ENCODE measurements at regions not wholly inside any gene's neighbourhood (a gene's known extent, or its start where the extent isn't known, plus 50 kb on each side); places are given as distances from the start of the nearest gene placed in this dataset.

DNA sequence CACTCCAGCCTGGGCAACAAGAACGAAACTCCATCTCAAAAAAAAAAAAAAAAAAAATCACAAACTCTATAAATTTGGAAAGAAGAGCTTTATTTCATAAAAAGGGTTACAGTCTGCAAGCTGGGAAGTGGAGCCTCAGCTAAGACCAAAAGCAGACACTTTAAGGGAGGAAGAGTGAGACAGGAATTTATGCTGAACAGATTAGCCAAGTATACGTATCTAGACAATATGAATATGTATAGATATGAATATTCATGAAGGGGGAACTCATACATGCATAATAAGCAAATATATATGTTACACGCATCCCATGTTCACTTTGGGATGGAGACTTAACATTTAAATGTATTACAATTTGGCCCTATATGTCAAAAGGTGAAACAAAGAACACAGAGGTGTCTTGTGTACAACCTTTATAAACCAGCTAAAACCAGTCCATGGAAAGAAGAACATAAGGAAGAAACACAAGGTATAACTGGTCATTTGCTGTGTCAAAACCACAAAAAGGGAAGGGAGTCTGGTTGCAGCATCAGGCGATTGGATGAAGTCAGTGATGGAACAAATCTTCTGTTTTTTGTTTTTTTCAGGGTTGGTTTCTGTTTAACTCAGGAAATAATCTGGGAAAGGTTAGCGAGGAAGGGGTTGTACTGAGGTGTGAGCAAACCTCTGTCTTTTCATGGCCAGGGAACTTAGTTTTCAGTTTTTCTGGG is 130.0 kb upstream of the MAOA start:
- no peak for DNase-seq

DNA sequence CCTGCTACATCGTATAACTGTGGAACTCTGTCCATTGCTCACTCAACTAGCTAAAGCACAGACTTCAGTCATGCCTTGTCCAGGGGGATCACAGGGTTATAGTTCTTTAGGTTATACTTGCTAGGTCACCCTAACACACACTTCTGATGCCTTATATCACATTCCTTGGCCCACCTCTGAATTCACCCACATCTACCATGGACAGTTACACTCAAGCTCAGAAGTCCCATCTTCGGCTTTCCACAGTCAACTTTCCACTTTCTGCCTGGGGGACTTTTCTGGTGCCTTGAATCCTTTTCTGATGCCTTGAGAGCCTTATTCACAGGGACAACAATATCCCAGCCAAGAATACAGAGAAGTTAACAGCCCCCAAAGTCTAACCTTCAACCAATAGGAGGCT is 129.2 kb upstream of the MAOA start:
- no peak for DNase-seq

DNA sequence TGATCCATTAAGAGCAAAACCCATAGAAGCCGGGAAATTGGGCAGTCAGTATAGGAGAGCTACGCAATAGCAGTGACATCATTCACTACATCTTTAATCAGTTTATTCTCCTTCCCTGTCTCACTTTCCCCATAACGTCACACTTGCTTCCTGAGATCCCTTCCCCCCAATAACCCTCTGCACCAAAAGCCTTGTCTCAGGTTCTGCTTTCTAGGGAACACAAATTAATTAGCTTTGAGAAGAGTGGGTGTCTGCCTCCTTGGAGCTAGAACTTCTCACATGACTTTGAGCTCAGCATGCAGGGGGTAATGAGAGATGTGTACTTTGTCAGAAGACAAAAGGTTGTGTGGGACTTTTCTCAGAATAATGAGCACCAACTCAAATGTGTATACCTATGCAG is 128.3 kb upstream of the MAOA start:
- no peak for DNase-seq

GRCh38 chrX:43530837-43531236 is 125.3 kb upstream of the MAOA start:
- no peak for DNase-seq

DNA sequence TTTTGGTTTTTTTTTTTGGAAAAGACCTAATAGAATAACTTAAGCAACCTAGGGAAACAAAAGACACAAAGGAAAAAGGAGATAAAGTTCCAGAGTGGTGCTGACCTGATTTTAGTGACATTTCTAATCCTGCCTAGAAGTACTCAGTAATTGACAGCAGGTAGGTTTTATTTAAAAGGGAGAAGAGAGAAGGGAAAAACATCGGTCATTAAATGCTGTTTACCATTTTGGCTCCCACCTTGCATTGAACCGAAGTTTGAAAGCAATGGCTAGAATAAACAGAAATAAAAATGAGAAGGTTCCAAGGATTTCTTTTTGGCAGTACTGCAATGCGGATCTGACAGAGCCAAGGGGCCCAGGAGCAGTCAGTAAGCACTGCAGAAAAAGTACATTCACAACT is 115.8 kb upstream of the MAOA start:
- no peak for DNase-seq

- DNase-seq: no peak
Measured at GRCh38 chrX:43551590-43551989, 104.5 kb upstream of the MAOA start.

DNA sequence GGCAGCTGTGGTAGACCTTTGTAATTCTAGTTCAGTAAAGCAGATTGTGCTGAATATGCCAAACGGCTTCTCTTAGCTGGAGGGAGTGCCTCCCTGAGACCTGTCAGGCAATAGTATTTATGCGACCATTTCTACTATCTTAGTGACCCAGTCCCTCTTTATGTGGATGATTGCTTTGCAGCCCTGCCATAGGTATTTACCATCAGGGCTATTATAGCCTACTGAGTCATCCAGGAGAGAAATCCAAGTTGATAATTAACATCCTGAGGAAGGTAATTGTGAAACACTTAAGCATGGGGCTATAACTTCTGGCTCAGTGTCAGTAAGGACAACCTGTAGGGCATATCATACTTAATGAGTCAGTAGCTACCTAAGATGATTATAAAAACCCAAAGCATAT is 103.9 kb upstream of the MAOA start:
- no peak for DNase-seq

DNA sequence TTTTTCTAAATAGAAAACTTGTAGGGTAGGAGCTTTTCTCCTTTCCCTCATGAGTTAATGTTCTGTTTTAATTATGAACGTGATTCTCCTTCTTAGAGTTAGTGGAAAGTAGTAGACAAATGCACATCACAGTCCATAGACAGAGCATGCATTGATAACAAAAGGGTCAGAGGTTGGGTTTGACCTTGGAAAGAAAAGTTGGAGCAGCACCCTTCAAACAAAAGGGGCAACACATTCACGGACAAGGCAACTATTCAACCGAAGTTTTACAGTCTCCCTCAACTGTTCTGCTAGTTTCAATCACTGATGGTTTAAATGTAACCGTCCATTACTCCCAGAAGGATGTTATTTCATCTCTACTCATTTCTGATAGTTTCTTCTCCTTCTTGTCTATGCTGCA is 103.4 kb upstream of the MAOA start:
- no peak for DNase-seq

GRCh38 chrX:43553257-43553656 is 102.8 kb upstream of the MAOA start:
- no peak for DNase-seq

DNA sequence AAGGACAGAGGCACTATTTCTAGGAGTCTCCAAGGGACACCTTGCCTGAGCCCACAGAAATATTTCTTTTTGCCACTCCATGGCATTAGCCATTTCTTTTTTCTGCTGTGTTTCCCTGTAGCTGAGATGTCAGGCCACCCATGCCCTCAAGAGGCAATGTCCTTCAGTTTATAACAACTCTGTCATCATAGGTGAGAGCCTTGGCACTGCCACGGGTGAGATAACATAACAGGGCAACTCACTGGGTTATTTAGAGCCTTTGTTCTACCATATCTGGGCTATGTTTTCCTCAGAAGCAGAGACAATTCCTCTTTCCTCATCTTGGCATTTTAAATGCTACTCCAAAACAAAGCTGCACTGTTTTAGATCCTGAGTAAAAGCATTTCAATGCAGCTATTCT is 99.9 kb upstream of the MAOA start:
- no peak for DNase-seq

- DNase-seq: peak; percentile 44
Measured at GRCh38 chrX:43557792-43558191, 98.3 kb upstream of the MAOA start.

GRCh38 chrX:43559644-43560043 is 96.5 kb upstream of the MAOA start:
- DNase-seq: peak; percentile 12

- DNase-seq: no peak
Measured at GRCh38 chrX:43560247-43560946, 95.7 kb upstream of the MAOA start.

- no peak for DNase-seq
Measured at GRCh38 chrX:43562372-43562771, 93.7 kb upstream of the MAOA start.

DNA sequence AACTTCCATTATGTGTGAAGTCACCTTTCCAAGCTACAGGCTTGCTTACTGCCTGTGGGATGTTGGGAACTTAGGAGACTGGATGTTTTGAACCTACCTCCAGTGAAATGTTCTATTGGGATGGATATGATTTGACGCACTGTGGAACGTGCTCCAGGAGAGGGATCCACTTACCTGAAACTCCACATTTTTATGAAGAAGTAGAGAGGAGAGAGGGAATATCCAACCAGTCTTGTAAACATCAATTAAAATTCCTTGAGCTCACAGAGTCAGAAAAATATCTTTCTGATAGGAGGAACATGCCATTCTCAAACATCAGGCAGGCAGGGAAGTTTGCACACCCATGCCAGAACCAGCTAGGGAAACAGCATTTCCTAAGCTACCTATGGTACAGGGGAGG is 91.1 kb upstream of the MAOA start:
- no peak for DNase-seq

GRCh38 chrX:43566170-43566569 is 89.9 kb upstream of the MAOA start:
- DNase-seq: no peak

DNA sequence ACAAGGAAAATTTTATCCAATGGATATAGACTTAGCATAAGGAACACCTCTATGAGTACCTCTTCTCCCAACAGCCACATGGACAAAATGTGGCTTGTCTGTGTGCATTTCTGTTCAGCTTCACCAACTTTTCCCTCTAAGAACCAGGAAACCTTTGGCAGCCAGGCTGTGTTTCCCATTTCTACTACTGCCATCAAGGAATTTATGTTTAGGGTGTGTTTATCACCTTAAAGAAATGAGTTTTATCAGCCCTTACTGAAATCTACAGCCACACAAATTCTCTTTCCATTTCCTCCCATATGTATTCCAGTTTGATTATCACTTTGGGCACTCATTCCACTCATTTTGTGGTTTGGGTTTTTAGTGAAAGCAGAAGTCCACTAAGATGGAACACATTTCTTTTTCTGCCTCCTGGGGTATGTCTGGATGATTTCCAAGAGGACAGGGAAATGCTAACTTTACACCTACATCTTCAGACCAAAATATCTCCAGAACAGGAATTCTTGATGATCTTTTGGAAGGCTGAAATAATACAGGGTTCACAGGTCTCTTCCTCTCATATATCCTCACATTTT is 82.6 kb upstream of the MAOA start:
- no peak for DNase-seq

GRCh38 chrX:43580621-43581020 is 75.5 kb upstream of the MAOA start:
- no peak for DNase-seq

- no peak for DNase-seq
Measured at GRCh38 chrX:43581167-43581566, 74.9 kb upstream of the MAOA start.

DNA sequence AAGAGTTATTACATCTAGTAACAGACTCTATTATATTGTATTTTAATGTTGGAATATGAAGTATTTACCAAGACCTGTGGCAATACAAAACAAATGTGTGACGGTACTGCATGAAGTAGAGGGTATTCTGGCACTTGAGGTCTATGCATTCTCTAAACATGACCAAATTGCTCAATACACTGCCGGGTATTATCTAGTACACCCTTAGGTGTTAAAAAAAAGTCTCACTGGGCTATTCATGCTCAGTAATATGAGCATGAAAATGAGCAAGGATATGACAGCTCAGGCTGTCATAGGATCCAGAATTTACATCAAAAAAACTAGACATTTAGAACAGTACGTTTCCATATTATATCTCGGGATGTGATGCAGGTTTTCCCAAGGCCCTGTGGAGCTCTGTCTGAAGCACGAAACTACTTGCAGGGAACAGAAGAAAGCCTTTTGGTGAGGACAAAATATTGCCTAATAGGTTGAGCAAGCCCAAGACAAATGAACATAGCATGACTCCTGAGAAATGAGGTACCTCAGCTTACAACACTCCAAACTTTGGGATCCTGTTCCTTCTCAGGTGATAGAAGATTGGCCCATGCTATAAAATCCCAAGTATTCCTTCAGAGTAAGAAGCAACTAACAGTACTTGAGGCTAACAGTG is 74.1 kb upstream of the MAOA start:
- no peak for DNase-seq

- no peak for DNase-seq
Measured at GRCh38 chrX:43582540-43582913, 73.6 kb upstream of the MAOA start.

- DNase-seq: no peak
Measured at GRCh38 chrX:43585922-43586321, 70.2 kb upstream of the MAOA start.

DNA sequence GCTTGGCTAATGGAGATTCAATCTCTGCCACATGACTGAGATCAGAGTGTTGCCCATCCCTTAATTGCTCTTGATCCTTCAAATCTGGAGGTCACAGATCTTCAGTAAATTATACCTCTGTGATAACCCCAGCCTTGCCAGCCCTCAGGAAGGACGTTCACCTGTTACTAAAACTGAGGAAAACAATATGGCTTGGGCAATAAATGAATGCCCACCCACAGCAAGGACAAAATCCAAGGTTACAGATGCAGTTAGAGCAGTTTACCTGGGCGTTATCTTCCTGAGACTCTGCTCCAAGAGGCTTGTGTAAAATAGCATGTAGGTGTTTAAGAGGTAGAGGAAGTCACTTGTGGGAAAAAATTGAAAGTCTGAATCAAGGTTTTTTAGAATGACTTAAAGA is 69.3 kb upstream of the MAOA start:
- DNase-seq: no peak

DNA sequence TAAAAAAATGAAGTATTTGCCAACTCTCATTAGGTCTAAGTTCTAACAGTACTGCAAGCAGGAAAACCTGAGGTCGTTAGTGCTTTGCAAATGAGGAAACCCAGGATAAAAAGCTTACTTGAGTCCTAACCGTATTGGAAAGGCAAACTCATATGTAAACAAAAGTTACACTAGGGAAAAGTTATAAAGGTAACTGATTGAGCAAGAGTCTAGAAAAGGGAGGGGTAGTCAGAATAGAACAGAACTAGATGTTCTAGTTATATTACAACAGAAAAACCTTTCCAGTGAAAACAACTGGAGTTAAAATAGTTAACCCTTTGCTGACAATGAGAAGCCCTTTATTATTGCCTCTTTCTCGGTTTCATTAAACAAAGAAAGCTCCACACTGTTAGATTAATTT is 66.4 kb upstream of the MAOA start:
- no peak for DNase-seq
